ENCODE measurements at regions not wholly inside any gene's neighbourhood (a gene's known extent, or its start where the extent isn't known, plus 50 kb on each side); places are given as distances from the start of the nearest gene placed in this dataset.

DNA sequence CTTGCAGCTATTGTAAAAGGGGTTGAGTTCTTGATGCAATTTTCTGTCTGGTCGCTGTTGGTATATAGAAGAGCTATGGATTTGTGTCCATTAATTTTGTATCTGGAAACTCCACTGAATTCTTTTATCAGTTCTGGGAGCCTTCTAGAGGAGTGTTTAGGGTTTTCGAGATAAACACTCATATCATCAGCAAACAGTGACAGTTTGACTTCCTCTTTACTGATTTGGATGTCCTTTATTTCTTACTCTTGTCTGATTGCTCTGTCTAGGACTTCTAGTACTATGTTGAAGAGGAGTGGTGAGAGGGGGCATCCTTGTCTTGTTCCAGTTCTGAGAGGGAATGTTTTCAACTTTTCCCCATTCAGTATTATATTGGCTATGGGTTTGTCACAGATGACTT, 120.8 kb upstream of the SSTR4 start:
- no peak for DNase-seq (ENCODE audit: low spot score)
- no peak for TF ChIP-seq CTCF (IDR thresholded peaks at IDR 0.05; ENCODE audit: extremely low read depth, insufficient read depth, missing control alignments)
- in situ Hi-C loops (cut with MboI; ENCODE audit: low pct_unique_long_range_greater_than_20kb, low sequenced_read_pairs, unreplicated experiment): no loop called here

DNA sequence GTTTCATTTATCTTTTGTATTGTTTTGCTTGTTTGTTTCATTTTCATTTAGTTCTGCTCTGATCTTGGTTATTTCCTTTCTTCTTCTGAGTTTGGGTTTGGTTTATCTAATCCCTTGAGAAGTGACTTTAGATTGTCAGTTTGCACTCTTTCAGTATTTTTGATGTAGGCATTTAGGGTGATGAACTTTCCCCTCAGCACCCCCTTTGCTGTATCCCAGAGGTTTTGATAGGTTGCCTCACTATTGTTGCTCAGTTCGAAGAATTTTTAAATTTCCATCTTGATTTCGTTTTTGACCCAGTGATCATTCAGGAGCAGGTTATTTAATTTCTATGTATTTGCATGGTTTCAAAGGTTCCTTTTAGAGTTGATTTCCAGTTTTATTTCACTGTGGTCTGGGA, 119.6 kb upstream of the SSTR4 start:
- in situ Hi-C loops (cut with MboI; ENCODE audit: low pct_unique_long_range_greater_than_20kb, low sequenced_read_pairs, unreplicated experiment): no loop called here
- TF ChIP-seq CTCF (IDR thresholded peaks at IDR 0.05; ENCODE audit: extremely low read depth, insufficient read depth, missing control alignments): no peak
- no peak for DNase-seq (ENCODE audit: low spot score)

- TF ChIP-seq CTCF (IDR thresholded peaks at IDR 0.05; ENCODE audit: extremely low read depth, insufficient read depth, missing control alignments): no peak
- in situ Hi-C loops (cut with MboI; ENCODE audit: low pct_unique_long_range_greater_than_20kb, low sequenced_read_pairs, unreplicated experiment): no loop called here
- no peak for DNase-seq (ENCODE audit: low spot score)
These were observed 118.9 kb upstream of the SSTR4 start for GRCh38 chr20:22916021-22916842.

- in situ Hi-C loops (cut with MboI; ENCODE audit: low pct_unique_long_range_greater_than_20kb, low sequenced_read_pairs, unreplicated experiment): no loop called here
- no peak for DNase-seq (ENCODE audit: low spot score)
- no peak for TF ChIP-seq CTCF (IDR thresholded peaks at IDR 0.05; ENCODE audit: extremely low read depth, insufficient read depth, missing control alignments)
These were observed 116.7 kb upstream of the SSTR4 start for GRCh38 chr20:22918286-22918983.

DNA sequence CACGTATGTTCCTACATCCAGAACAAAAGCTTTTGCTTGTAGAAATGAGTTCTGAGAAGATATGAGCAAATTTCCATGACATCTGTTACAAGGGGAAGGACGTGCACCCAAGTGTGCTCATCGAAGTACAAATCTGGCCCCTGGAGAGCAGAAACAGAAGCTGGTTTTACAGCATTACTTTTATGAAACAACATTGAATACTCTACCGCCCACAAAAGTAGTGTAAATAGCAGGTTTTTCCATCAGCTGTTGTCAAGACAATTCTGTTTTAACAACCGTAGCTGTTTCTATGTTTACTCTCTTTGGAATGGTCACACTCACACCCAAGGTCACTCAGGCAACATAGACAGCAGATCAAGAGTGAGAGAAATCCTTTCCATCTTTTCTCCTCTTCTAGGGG, 114.2 kb upstream of the SSTR4 start:
- in situ Hi-C loops (cut with MboI; ENCODE audit: low pct_unique_long_range_greater_than_20kb, low sequenced_read_pairs, unreplicated experiment): no loop called here
- TF ChIP-seq CTCF (IDR thresholded peaks at IDR 0.05; ENCODE audit: extremely low read depth, insufficient read depth, missing control alignments): no peak
- DNase-seq (ENCODE audit: low spot score): no peak

GRCh38 chr20:22921595-22922421, 113.3 kb upstream of the SSTR4 start:
- DNase-seq (ENCODE audit: low spot score): no peak
- no peak for TF ChIP-seq CTCF (IDR thresholded peaks at IDR 0.05; ENCODE audit: extremely low read depth, insufficient read depth, missing control alignments)
- in situ Hi-C loops (cut with MboI; ENCODE audit: low pct_unique_long_range_greater_than_20kb, low sequenced_read_pairs, unreplicated experiment): no loop called here

All from GM13977 (cell line).